NCI-H2029 treated with DMSO at 0.1 percent for 48 hours (cell line): ENCODE measurements at regions not wholly inside any gene's neighbourhood (a gene's known extent, or its start where the extent isn't known, plus 50 kb on each side); places are given as distances from the start of the nearest gene placed in this dataset.

Experiments
- DNase-seq: peaks from one replicate; lab custom pipeline; 2025; lab: John Stamatoyannopoulos, UW

- no peak for DNase-seq
Observed at GRCh38 chr13:26456650-26457049, 100.8 kb upstream of the WASF3 start.

DNA sequence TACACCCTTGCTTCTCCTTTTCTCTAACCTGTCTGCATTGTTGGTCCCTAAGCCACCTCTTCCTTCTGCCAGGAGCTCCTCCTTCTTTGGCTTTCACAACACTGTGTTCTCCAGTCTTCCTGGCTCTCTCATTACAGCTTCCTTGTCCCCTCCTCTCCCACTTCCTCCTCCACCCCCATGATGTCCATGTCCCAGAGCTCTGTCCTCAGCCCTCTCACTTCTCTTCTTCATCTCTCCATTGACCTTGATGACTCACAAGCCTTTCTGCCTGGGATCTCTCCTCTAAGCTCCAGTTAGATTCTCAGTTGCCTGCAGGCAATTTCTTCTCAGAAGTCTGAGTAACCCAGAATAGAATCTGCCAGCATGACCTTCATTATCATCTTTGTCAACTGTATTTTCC, 100.3 kb upstream of the WASF3 start:
- no peak for DNase-seq

GRCh38 chr13:26458196-26458749, 99.2 kb upstream of the WASF3 start:
- DNase-seq, result no peak

DNA sequence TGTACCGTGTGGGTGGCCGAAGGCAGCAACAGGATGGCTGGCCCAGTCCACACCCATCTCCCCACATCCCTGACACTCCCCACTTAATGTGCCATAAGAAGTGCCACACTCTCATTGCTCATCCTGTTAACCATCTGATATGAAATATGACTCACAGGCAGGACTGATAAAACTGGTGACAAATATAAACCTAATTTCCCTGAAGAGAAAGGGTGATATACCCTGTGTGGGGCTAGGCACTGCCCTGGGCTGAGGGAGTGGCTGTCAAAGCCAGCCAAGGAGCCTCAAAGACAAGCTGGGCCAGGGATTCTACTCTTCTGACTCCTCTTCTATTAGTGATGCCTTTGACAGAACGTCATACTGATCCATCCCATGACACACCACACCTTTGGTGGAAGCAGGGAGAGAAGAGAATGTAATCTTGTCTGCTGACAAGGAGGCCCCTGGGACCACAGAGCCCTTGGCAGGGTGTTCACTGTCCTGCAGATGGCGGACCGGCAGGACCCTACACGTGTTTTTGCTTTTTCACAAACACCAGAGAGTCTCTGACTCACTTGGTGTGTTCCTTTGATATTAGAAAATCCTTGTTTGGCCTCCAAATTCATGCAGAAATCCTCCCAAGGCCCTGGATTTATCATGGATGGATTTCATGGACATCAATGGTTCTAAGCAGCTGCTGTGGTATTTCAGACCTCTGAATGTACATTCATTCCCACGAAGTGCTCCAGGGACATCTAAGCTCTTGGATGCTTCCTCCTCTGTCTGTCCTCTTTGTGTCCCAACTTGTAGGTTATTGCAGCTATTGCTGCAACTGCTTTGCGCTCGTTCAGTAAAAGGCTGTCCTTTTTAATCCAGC, 98.0 kb upstream of the WASF3 start:
- DNase-seq, result no peak

DNA sequence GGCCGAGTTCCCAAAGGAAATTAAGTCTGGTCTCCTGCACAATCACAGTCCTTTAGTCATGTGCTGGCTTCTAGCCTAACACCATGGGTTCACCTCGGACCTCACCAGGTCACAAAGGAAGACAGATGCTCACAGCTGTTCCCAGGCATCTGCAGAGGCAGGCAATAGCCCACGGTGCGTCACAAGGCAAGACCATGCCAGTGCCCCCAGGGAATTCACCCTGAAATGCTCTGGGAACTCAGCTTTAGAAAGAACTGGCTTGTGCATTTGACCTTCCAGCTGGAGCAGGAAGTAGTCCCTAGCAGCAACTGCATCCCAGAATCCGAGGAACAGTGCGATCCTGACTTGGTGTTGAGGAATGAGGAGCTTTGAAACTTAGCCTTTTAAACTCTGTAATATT, 96.8 kb upstream of the WASF3 start:
- DNase-seq, result no peak

DNA sequence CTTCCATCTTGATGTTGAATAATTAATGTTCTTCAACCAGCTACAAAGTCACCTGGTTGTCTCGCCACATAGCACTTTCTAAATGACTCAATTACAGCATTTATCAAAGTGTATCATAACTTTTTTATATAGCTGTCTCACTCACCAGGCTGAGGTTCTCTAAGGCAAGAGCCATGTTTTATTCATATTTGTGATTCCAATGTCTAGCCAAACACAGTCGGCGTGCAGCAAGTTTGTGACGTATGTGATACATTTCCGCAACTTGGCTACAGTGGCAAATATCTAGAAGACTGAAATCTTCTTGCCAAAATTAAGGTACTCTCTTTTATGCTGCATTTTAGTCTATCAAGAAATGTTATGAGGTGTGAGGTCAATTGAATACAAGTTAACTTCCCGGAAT, 94.2 kb upstream of the WASF3 start:
- no peak for DNase-seq

DNA sequence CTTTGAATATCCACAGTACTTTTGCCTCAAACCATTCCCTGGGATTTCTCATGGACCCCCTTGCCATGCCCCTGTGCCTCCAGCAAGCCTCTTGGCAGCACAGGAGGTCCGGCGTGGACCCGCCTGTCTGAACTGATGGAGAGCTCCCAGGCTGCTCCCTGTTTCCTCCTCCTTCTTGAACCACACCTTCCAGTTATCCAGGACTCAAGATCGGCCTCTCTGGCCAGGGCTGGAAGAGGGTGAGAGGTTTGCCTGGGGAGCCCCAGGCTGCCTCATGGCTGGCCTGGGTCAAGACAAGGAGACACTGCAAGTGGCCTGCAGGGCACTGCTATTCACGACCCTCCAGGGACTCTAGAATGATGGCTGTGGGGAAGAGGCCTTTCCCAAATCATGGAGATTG, 93.6 kb upstream of the WASF3 start:
- DNase-seq, result no peak

GRCh38 chr13:26465514-26465913, 92.0 kb upstream of the WASF3 start:
- no peak for DNase-seq

DNA sequence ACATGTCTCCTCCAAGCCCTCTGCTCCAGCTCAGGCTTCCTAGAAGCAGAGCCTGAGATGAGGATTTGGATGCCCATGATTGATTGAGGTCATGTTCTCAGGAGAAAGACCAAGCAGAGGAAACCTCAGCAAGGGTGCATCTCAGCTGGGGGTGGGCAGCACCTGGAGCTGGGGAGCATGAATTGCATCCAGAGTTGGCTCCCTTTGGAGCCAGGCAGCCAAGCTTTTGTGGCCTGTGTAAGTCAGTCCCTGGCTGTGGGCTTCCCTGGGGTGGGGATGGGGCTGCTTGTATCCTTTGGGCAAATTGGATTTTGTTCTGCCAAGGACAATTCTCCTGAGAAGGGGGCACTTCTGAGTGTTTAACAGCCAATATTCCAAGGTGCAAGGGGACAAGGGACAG, 91.5 kb upstream of the WASF3 start:
- DNase-seq, result no peak

GRCh38 chr13:26468265-26468801, 89.2 kb upstream of the WASF3 start:
- no peak for DNase-seq

GRCh38 chr13:26469602-26470001, 87.9 kb upstream of the WASF3 start:
- peak; percentile 8 for DNase-seq

GRCh38 chr13:26471807-26472206, 85.7 kb upstream of the WASF3 start:
- DNase-seq, result no peak

- DNase-seq, result no peak
Observed at GRCh38 chr13:26473571-26474230, 83.8 kb upstream of the WASF3 start.

DNA sequence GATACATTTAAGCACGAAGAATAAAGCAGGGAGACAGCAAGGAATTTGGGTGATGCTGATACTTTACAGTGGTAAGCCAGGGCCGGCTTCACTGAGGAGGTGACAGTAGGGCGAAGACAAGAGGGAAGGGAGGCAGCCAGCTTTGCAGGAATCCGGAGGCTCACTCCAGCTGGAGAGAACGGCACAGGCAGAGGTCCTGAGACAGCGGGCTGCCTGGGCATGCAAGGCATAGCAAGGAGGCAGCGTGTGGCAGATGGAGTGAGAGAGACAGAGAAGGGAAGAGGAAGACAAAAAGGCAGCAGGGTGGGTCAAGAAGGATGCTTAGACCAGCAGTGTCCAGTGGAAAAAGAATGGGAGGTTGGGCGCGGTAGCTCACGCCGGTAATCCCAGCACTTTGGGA, 83.2 kb upstream of the WASF3 start:
- DNase-seq, result no peak

- DNase-seq, result no peak
Observed at GRCh38 chr13:26475176-26476110, 82.0 kb upstream of the WASF3 start.

- no peak for DNase-seq
Observed at GRCh38 chr13:26476111-26476781, 81.2 kb upstream of the WASF3 start.

DNA sequence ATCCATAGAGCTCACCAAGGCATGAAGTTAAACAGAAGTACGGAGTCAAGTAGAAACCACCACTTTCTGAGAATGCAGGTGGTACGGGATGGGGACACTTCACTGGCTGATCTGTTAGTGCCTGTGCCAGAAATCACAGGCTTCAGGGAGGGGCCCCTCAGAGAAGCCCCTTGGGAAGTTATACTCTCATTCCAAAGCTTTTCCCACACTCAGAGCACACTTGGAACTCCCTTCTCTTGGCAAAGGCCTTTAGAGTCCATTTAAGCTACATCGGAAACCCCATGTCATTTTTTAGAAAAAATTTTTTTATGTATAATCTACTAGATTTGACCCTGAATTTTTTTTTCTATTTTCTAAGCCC, 80.7 kb upstream of the WASF3 start:
- no peak for DNase-seq

GRCh38 chr13:26477681-26478080, 79.8 kb upstream of the WASF3 start:
- DNase-seq, result no peak

DNA sequence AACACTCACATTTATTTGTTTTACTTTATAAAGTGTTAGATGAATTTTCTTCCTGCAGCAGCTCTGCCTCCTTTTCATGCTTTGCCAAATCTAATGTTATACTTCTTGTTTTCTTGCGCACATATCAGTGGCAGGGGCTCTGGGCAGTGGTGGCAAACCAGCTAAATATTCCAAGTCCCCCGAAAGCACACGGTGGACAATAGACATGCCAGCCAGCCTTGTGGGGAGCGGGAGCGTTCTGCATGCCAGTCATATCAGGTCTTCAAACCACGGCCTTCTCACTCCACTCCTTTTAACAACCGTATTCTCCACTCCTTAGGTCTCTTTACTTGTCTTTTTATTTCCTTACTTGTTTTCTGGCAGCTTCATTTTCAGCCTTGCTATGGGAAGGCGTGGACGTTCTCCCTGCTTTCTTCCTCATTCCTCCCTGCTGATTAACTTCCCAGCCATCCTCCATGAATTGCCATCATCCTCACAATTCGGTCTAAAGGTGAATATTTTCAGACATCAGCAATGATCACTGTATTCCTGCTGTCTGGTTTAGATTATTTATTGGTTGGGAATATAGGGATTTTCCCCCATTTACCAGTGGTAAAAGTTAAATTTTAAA, 77.1 kb upstream of the WASF3 start:
- no peak for DNase-seq

- peak; percentile 16 for DNase-seq
Observed at GRCh38 chr13:26482451-26483197, 74.9 kb upstream of the WASF3 start.
